Vagina (tissue), 2 donors: ENCODE measurements at regions not wholly inside any gene's neighbourhood (a gene's known extent, or its start where the extent isn't known, plus 50 kb on each side); places are given as distances from the start of the nearest gene placed in this dataset.

ENCODE experiments used
- DNase-seq, 2 donors: peaks; one replicate each; pipeline ENCODE4 v3.0.0-alpha.2; 2017; ENCODE audit errors: extremely low spot score in 2 of 2
- H3K27ac ChIP-seq: fragments of 200-600 bp; sonication (generic); one replicate; pipeline ENCODE4 v1.5.1; 2019
- H3K27me3 ChIP-seq: fragments of 200-600 bp; sonication (generic); one replicate; pipeline ENCODE4 v1.5.1; 2019
- H3K36me3 ChIP-seq, 2 donors: fragments of 200-600 bp; sonication (generic); one replicate each; pipeline ENCODE4 v1.5.1; 2017 to 2019
- H3K4me1 ChIP-seq: fragments of 200-600 bp; sonication (generic); one replicate; pipeline ENCODE4 v1.5.1; 2019
- H3K4me3 ChIP-seq, 2 donors: fragments of 200-600 bp; sonication (generic); 1 replicate in 1 of 2; 2 replicates in 1 of 2; pipeline ENCODE4 v1.5.1; 2016 to 2019
- H3K9me3 ChIP-seq: fragments of 200-600 bp; sonication (generic); one replicate; pipeline ENCODE4 v1.5.1; 2019
- POLR2A ChIP-seq, 2 donors: fragments of 450-650 bp; IDR thresholded peaks; one replicate each; pipeline ENCODE4 v1.6.1; 2017; ENCODE audit warnings: antibody characterized with exemption in 2 of 2, mild to moderate bottlenecking in 2 of 2, moderate library complexity in 2 of 2
- POLR2AphosphoS5 ChIP-seq, 2 donors: sonication (generic); formaldehyde crosslinking; IDR thresholded peaks; one replicate each; pipeline ENCODE4 v1.9.0; 2017; ENCODE audit warnings: antibody characterized with exemption in 2 of 2, mild to moderate bottlenecking in 2 of 2, low read depth in 1 of 2; ENCODE audit not compliant: insufficient read depth in 1 of 2
- intact Hi-C: fragments of 100-400 bp; cut with DNase I; formaldehyde crosslinking; loops from one replicate; pipeline ENCODE4 v1.15.1; 2023
- TF ChIP-seq, protein P1 (sequence below), 3 experiments: fragments of 450-650 bp in 2 of 3; fragments of 200-600 bp in 1 of 3; sonication (generic) in 1 of 3; IDR thresholded peaks; one replicate each; pipeline ENCODE4 v1.5.1; 2017 to 2019; ENCODE audit warnings: antibody characterized with exemption in 3 of 3, mild to moderate bottlenecking in 2 of 3, moderate library complexity in 2 of 3

GRCh38 chr5:165457859-165458481 lies 1952.6 kb downstream of the MAT2B start:
- Histone ChIP-seq H3K4me1 (no peaks in the 10 kb centered on the region), H3K9me3 (no peaks in the 10 kb centered on the region), H3K4me3 (no peak overlapping the region), H3K27ac (no peak overlapping the region), H3K36me3 (no peaks in the 10 kb centered on the region), H3K27me3 (no peaks in the 10 kb centered on the region)
- no peak for DNase-seq
- intact Hi-C loops = no loop called here
- no peak for TF ChIP-seq POLR2A (IDR thresholded peaks at IDR 0.05)
- TF ChIP-seq, protein P1, sequence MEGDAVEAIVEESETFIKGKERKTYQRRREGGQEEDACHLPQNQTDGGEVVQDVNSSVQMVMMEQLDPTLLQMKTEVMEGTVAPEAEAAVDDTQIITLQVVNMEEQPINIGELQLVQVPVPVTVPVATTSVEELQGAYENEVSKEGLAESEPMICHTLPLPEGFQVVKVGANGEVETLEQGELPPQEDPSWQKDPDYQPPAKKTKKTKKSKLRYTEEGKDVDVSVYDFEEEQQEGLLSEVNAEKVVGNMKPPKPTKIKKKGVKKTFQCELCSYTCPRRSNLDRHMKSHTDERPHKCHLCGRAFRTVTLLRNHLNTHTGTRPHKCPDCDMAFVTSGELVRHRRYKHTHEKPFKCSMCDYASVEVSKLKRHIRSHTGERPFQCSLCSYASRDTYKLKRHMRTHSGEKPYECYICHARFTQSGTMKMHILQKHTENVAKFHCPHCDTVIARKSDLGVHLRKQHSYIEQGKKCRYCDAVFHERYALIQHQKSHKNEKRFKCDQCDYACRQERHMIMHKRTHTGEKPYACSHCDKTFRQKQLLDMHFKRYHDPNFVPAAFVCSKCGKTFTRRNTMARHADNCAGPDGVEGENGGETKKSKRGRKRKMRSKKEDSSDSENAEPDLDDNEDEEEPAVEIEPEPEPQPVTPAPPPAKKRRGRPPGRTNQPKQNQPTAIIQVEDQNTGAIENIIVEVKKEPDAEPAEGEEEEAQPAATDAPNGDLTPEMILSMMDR (IDR thresholded peaks at IDR 0.05) = no peak
- TF ChIP-seq POLR2AphosphoS5 (IDR thresholded peaks at IDR 0.05; ENCODE audit: insufficient read depth in 1 of 2, low read depth in 1 of 2) = no peak

DNA sequence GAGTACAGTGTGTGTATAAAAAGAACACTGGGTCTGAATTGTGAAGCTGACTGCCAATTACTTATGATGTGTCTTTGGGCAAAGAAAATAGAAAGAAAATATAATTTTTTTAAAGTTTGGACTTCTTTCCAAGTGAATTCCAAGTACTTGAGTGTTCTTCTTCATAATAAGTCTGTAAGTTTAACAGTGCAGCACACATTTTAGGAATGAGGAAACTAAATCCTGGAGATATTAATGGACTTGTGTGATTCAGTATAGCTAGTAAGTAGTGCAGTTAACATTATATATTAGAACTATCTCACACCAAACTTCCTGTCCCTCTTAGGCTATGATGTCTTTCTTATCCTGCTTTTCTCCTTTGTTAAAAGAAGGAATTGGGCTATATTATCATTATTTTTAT lies 1953.8 kb downstream of the MAT2B start:
- Histone ChIP-seq H3K4me1 (no peaks in the 10 kb centered on the region), H3K36me3 (no peaks in the 10 kb centered on the region), H3K4me3 (no peak overlapping the region), H3K9me3 (no peaks in the 10 kb centered on the region), H3K27me3 (no peaks in the 10 kb centered on the region), H3K27ac (no peak overlapping the region)
- no peak for TF ChIP-seq POLR2A (IDR thresholded peaks at IDR 0.05)
- TF ChIP-seq POLR2AphosphoS5 (IDR thresholded peaks at IDR 0.05; ENCODE audit: insufficient read depth in 1 of 2, low read depth in 1 of 2) = no peak
- TF ChIP-seq, protein P1 (IDR thresholded peaks at IDR 0.05) = no peak
- intact Hi-C loops = no loop called here
- DNase-seq = no peak

DNA sequence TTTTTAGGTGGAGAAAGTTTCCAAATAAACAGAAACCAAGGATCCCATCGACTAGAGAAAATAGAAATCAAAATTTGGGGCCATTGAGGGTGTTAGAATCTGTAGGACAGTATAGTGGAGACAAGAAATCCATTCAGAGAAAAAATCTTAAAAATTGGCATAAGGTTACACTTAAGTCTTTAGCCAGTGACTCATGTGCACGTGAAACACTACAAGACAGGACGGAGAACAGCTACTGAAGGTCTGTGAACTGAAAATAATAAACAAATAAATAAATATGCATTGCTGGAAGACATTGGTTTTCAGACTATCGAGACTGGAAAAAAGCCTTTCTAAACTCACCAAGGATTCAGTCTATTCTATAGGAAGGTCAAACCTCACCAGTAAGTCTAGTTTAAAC lies 1955.5 kb downstream of the MAT2B start:
- intact Hi-C loops = no loop called here
- no peaks in the 10 kb centered on the region for H3K36me3 ChIP-seq

GRCh38 chr5:165477546-165477945 lies 1972.1 kb downstream of the MAT2B start:
- Histone ChIP-seq H3K9me3 (no peaks in the 10 kb centered on the region), H3K27me3 (no peaks in the 10 kb centered on the region), H3K36me3 (no peaks in the 10 kb centered on the region), H3K27ac (no peak overlapping the region), H3K4me3 (no peak overlapping the region), H3K4me1 (no peaks in the 10 kb centered on the region)
- intact Hi-C loops = loop anchor here (2.0 kb wide), 1 partner anchor 35 kb away; no protein-coding TSS in a partner anchor
- no peak for DNase-seq
- TF ChIP-seq POLR2AphosphoS5 (IDR thresholded peaks at IDR 0.05; ENCODE audit: insufficient read depth in 1 of 2, low read depth in 1 of 2) = no peak
- TF ChIP-seq POLR2A (IDR thresholded peaks at IDR 0.05) = no peak
- TF ChIP-seq, protein P1 (IDR thresholded peaks at IDR 0.05) = no peak

More for the DNA sequence above, 1955.5 kb downstream of the MAT2B start:
- no peaks in the 10 kb centered on the region for H3K27me3 ChIP-seq
- no peaks in the 10 kb centered on the region for H3K9me3 ChIP-seq
- no peaks in the 10 kb centered on the region for H3K4me1 ChIP-seq
- TF ChIP-seq POLR2A (IDR thresholded peaks at IDR 0.05) (no peak), POLR2AphosphoS5 (IDR thresholded peaks at IDR 0.05; ENCODE audit: insufficient read depth in 1 of 2, low read depth in 1 of 2) (no peak)
- TF ChIP-seq, protein P1 (IDR thresholded peaks at IDR 0.05) = no peak
- DNase-seq = no peak
- H3K4me3 ChIP-seq = no peak overlapping the region
- no peak overlapping the region for H3K27ac ChIP-seq

- Histone ChIP-seq H3K27me3 (no peaks in the 10 kb centered on the region), H3K9me3 (no peaks in the 10 kb centered on the region), H3K4me1 (no peaks in the 10 kb centered on the region), H3K4me3 (no peak overlapping the region), H3K36me3 (no peaks in the 10 kb centered on the region), H3K27ac (no peak overlapping the region)
- DNase-seq = no peak
- intact Hi-C loops = no loop called here
- no peak for TF ChIP-seq POLR2A (IDR thresholded peaks at IDR 0.05)
- TF ChIP-seq POLR2AphosphoS5 (IDR thresholded peaks at IDR 0.05; ENCODE audit: insufficient read depth in 1 of 2, low read depth in 1 of 2) = no peak
- TF ChIP-seq, protein P1 (IDR thresholded peaks at IDR 0.05) = no peak
Observed at GRCh38 chr5:165495829-165496380, 1990.5 kb downstream of the MAT2B start.
